SK-N-MC (cell line): ENCODE measurements at regions not wholly inside any gene's neighbourhood (a gene's known extent, or its start where the extent isn't known, plus 50 kb on each side); places are given as distances from the start of the nearest gene placed in this dataset.

Experiments
- EZH2 ChIP-seq: fragments of 200-600 bp; sonication (generic); IDR thresholded peaks from one replicate; pipeline ENCODE4 v1.6.1; 2017; ENCODE audit warnings: antibody characterized with exemption
- POLR2AphosphoS5 ChIP-seq: IDR thresholded peaks from 2 replicates; pipeline ENCODE4 v1.6.1; 2012; ENCODE audit warnings: mild to moderate bottlenecking, low read depth, low read length, borderline replicate concordance

DNA sequence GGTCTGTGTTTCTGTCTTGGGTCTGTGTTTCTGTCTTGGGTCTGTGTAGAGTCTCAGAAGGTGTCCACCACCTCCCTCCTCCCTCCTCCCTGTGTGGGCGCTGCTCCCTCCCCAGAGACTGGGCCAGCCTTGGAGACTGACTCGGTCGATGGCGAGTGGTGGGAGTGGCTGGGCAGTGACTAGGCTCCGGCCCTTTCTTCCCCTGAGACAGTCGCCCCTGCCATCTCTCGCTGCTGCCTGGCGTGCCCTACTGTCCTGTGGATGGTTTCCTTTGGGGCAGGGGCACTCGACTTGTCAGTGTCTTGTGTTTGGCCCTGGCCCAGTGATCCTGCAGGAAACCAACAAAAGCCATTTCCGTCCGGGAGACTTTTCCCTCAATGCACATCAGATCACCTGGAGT is 215.8 kb downstream of the NDUFA10 start:
- TF ChIP-seq POLR2AphosphoS5 (no peak), EZH2 (no peak)
